K562 (cell line): ENCODE measurements at regions not wholly inside any gene's neighbourhood (a gene's known extent, or its start where the extent isn't known, plus 50 kb on each side); places are given as distances from the start of the nearest gene placed in this dataset.

Experiments
- ARID3A ChIP-seq: IDR thresholded peaks from 2 replicates; pipeline ENCODE4 v1.6.1; 2012; ENCODE audit warnings: low read depth, low read length, improper control_type of control experiment, borderline replicate concordance
- CREB5 ChIP-seq: fragments of 250-450 bp; sonication (Bioruptor Pico); IDR thresholded peaks from 2 replicates; pipeline ENCODE4 v1.5.0; 2020; ENCODE audit warnings: mild to moderate bottlenecking
- ELF4 ChIP-seq: fragments of 450-650 bp; formaldehyde crosslinking; IDR thresholded peaks from 2 replicates; pipeline ENCODE4 v1.4.0; 2022; ENCODE audit warnings: missing genetic modification characterization
- FOXK1 ChIP-seq: sonication (generic); formaldehyde crosslinking; IDR thresholded peaks from 2 replicates; pipeline ENCODE4 v1.8.0; 2022; ENCODE audit warnings: missing genetic modification reagents, mild to moderate bottlenecking, borderline replicate concordance
- KDM2B ChIP-seq: fragments of 250-450 bp; sonication (Bioruptor Pico); IDR thresholded peaks from 2 replicates; pipeline ENCODE4 v1.8.0; 2021; ENCODE audit warnings: mild to moderate bottlenecking, moderate library complexity
- ZNF318 ChIP-seq, 2 experiments: fragments of 450-650 bp; IDR thresholded peaks; 2 replicates each; pipeline ENCODE4 v1.6.1; 2016; ENCODE audit warnings: mild to moderate bottlenecking in 2 of 2, borderline replicate concordance in 1 of 2, low read depth in 1 of 2, moderate library complexity in 1 of 2

- TF ChIP-seq ZNF318 (IDR thresholded peaks at IDR 0.05; ENCODE audit: borderline replicate concordance in 1 of 2, low read depth in 1 of 2) (no peak), ARID3A (no peak), CREB5 (no peak), FOXK1 (CRISPR knock-in tag) (no peak), ELF4 (no peak), KDM2B (CRISPR knock-in tag) (no peak)
Measured at GRCh38 chr7:9175871-9176270, 742.5 kb downstream of the NXPH1 start (continued).
